Tibial artery (tissue), 4 donors: ENCODE measurements at regions not wholly inside any gene's neighbourhood (a gene's known extent, or its start where the extent isn't known, plus 50 kb on each side); places are given as distances from the start of the nearest gene placed in this dataset.
"Not testable (repeated sequence)": the region's sequence is repeated elsewhere in the genome, so short reads cannot be mapped to it uniquely, and the experiment has no call there.

Source experiments
- DNase-seq, 2 donors: peaks; one replicate each; pipeline ENCODE4 v3.0.0-alpha.2; 2019
- H3K27ac ChIP-seq, 2 donors: fragments of 200-600 bp; sonication (generic) in 1 of 2; 1 replicate in 1 of 2; 2 replicates in 1 of 2; pipeline ENCODE4 v1.5.1; 2018 to 2019; ENCODE audit warnings: mild to moderate bottlenecking in 1 of 2
- H3K27me3 ChIP-seq, 2 donors: fragments of 200-600 bp; sonication (generic) in 1 of 2; one replicate each; pipeline versions ENCODE4 v1.5.1 to v1.6.0; 2016 to 2019
- H3K36me3 ChIP-seq, 3 donors: fragments of 200-600 bp; sonication (generic) in 2 of 3; one replicate each; pipeline ENCODE4 v1.5.1; 2016 to 2019; ENCODE audit warnings: mild to moderate bottlenecking in 2 of 3
- H3K4me1 ChIP-seq, 4 donors: fragments of 200-600 bp; sonication (generic) in 2 of 4; 1 replicate in 3 of 4; 2 replicates in 1 of 4; pipeline ENCODE4 v1.5.1; 2016 to 2019
- H3K4me3 ChIP-seq, 2 donors: fragments of 200-600 bp; sonication (generic) in 1 of 2; 1 replicate in 1 of 2; 2 replicates in 1 of 2; pipeline ENCODE4 v1.5.1; 2018 to 2019; ENCODE audit warnings: mild to moderate bottlenecking in 2 of 2
- H3K9me3 ChIP-seq, 3 donors: fragments of 200-600 bp; sonication (generic) in 1 of 3; one replicate each; pipeline ENCODE4 v1.5.1; 2016 to 2019
- intact Hi-C: fragments of 100-400 bp; cut with DNase I; formaldehyde crosslinking; loops from one replicate; pipeline ENCODE4 v1.15.0; 2023; ENCODE audit warnings: low total_unique reads
- TF ChIP-seq, protein P1 (sequence below), 2 experiments: fragments of 200-600 bp in 1 of 2; fragments of 450-650 bp in 1 of 2; IDR thresholded peaks; one replicate each; pipeline ENCODE4 v1.5.1; 2017 to 2019; ENCODE audit warnings: antibody characterized with exemption in 2 of 2, mild to moderate bottlenecking in 1 of 2, moderate library complexity in 1 of 2

DNA sequence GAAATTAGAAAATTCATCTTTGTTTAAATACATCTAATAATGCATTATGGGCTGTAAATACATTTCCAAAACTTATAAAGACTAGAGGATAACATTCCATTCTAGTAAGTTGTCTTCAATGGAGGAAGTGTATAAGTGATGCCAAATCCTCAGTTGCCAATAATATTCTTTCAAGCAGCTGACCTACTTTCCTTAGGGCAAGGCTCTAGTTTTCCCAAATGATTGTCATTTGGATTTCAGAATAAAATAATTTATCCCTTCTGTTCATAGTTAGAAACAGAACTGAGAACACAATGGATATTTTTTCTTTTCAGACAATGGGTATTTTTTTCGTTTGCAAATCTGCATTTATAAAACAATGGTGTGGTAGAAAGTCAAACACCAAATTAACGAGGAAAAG is 354.9 kb upstream of the ADAMTS5 start:
- intact Hi-C loops, result no loop called here
- H3K36me3 ChIP-seq, result no peaks in the 10 kb centered on the region
- no peak for DNase-seq
- TF ChIP-seq, protein P1, sequence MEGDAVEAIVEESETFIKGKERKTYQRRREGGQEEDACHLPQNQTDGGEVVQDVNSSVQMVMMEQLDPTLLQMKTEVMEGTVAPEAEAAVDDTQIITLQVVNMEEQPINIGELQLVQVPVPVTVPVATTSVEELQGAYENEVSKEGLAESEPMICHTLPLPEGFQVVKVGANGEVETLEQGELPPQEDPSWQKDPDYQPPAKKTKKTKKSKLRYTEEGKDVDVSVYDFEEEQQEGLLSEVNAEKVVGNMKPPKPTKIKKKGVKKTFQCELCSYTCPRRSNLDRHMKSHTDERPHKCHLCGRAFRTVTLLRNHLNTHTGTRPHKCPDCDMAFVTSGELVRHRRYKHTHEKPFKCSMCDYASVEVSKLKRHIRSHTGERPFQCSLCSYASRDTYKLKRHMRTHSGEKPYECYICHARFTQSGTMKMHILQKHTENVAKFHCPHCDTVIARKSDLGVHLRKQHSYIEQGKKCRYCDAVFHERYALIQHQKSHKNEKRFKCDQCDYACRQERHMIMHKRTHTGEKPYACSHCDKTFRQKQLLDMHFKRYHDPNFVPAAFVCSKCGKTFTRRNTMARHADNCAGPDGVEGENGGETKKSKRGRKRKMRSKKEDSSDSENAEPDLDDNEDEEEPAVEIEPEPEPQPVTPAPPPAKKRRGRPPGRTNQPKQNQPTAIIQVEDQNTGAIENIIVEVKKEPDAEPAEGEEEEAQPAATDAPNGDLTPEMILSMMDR (IDR thresholded peaks at IDR 0.05), result no peak
- no peaks in the 10 kb centered on the region for H3K9me3 ChIP-seq
- no peaks in the 10 kb centered on the region for H3K27me3 ChIP-seq
- no peak overlapping the region for H3K4me3 ChIP-seq
- no peak overlapping the region for H3K27ac ChIP-seq
- no peaks in the 10 kb centered on the region for H3K4me1 ChIP-seq

DNA sequence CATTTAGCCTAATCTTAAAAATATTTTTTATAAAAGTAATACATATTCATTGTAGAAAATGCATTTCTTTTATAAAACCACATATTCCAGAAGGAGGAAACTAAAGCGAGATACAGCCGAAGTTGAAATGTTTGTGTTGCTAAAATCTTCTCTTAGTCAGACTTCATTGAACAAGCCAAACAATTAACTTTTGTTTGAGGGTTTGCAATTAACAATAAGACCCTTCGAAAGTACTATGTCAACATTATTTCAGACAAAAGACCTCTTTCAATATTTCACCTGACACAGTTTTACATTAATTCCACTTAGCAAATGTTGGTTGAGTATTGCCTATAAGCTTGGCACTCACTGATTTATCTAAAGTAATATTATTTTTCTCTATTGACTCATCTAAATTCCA is 354.0 kb upstream of the ADAMTS5 start:
- TF ChIP-seq, protein P1 (IDR thresholded peaks at IDR 0.05), result no peak
- no peak for DNase-seq
- intact Hi-C loops, result no loop called here
- no peak overlapping the region for H3K4me3 ChIP-seq
- H3K27me3 ChIP-seq, result no peaks in the 10 kb centered on the region
- H3K27ac ChIP-seq, result no peak overlapping the region
- H3K9me3 ChIP-seq, result no peaks in the 10 kb centered on the region
- H3K4me1 ChIP-seq, result peaks cover 0 to 7% (median 5%) of the 10 kb centered on the region in 4 donors
- H3K36me3 ChIP-seq, result no peaks in the 10 kb centered on the region

DNA sequence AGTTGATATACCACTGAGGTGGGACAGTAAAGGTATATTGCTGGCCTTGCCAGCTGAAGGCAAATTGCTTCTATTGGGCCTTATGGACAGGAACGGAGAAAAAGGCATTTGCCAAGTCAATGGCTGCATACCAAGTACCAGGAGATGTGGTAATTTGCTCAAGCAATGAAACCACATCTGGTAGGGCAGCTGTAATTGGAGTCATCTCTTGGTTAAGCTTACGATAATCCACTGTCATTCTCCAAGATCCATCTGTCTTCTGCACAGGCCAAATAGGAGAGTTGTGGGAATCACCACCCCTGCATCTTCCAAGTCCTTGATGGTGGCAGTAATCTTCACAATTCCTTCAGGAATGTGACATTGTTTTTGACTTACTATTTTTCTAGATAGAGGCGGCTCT is 350.7 kb upstream of the ADAMTS5 start:
- H3K4me3 ChIP-seq, H3K27me3 ChIP-seq, intact Hi-C loops, DNase-seq, H3K9me3 ChIP-seq, H3K36me3 ChIP-seq, H3K27ac ChIP-seq: not testable (repeated sequence)
- H3K4me1 ChIP-seq, result peaks cover 4 to 25% (median 9%) of the 10 kb centered on the region in 4 donors

DNA sequence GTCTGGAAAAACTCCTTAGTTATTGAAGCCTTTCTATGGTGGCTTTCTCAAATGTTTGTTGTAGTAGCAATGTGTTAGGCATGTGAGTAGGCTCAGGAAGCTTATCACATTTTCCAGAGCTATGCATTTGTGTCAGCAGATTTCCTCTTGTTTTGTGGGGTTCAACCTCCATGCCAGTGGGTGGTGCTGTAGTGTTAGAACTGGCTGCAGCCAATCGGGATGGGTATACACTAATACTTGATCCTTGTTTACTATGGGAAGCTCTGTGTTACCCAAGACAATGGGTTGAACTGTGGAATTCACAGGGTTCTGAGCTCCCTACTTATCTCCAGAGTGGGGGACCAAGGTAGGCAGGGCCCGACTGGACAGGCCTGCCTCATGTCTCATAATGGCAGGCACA is 348.5 kb upstream of the ADAMTS5 start:
- Histone ChIP-seq H3K27me3 (no peaks in the 10 kb centered on the region), H3K36me3 (no peaks in the 10 kb centered on the region), H3K4me1 (peaks cover 4 to 25% (median 9%) of the 10 kb centered on the region in 4 donors), H3K27ac (no peak overlapping the region), H3K9me3 (no peaks in the 10 kb centered on the region), H3K4me3 (no peak overlapping the region)
- intact Hi-C loops, result no loop called here
- no peak for DNase-seq
- TF ChIP-seq, protein P1 (IDR thresholded peaks at IDR 0.05), result no peak

DNA sequence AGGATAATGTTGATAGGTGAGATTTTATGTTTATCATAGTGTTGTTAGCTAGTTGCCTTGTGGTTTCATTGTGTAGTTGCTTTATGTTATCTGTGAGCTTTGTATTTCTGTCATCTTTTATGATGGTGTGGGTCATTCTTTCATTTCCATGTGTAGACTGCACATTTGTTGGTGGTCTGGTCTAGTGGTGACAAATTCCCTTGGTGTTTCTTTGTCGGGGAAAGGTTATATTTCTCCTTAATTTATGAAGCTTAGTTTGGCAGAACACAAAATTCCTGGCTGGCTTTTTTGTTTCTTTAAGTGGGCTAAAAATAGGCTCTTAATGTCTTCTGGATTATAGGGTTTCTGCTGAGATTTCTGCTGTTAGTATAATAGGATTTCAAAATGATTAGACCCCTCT is 347.2 kb upstream of the ADAMTS5 start:
- Histone ChIP-seq H3K36me3 (no peaks in the 10 kb centered on the region), H3K27ac (peak overlapping the region in 1 of 2 donors; percentile 18), H3K4me3 (no peak overlapping the region), H3K9me3 (no peaks in the 10 kb centered on the region), H3K27me3 (no peaks in the 10 kb centered on the region), H3K4me1 (peaks cover 4 to 25% (median 9%) of the 10 kb centered on the region in 4 donors)
- intact Hi-C loops, result no loop called here
- TF ChIP-seq, protein P1 (IDR thresholded peaks at IDR 0.05), result no peak
- DNase-seq, result no peak

DNA sequence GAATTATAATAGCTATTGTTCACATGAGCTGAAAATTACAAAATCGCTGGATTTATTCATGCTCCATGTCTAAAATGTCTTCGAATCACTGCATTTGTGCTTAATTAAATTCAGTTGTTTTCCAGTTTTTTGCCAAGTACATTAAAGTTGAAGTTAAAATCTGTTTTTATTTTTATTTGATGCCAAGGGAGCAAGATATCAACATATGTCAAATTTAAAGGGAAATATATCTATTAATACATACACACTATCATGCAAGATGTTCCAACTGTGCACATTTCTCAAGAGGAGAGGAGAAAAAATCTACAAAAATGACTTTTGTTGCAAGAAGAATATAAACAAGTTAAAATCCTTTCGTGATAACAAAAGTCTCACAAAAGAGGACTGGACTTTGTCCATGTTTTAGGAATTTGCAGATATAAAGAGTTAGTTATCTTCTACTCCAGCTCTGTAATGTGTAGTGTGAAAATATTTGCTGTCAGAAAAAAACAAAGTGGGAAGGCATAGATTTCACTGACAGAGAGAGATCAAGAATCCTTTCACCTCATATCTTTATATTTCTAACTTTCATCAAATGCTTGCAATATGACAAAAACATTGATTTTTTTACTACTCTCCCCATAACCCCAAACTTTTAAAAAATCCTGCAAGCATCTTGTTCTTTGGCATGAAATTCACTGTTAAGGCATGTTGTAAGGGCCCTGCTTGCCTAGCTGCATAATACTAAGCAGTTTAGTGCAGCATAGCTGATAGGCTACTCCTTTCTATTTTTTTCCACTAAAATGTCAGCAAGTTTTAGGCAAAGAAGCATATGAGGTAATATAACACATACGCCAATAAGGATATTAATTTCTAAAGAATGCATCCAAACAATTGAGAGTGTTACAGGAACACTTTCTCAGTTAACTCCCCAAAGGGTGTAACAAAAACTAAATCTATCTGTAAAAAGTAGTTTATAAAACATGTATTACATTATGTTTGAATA is 340.2 kb upstream of the ADAMTS5 start:
- H3K27me3 ChIP-seq, result no peaks in the 10 kb centered on the region
- peaks cover 0 to 18% (median 0%) of the 10 kb centered on the region in 4 donors for H3K4me1 ChIP-seq
- no peak overlapping the region for H3K4me3 ChIP-seq
- no peak for DNase-seq
- TF ChIP-seq, protein P1 (IDR thresholded peaks at IDR 0.05), result no peak
- H3K36me3 ChIP-seq, result no peaks in the 10 kb centered on the region
- H3K27ac ChIP-seq, result no peak overlapping the region
- H3K9me3 ChIP-seq, result no peaks in the 10 kb centered on the region
- intact Hi-C loops, result no loop called here
